HCT116 (cell line): ENCODE measurements at regions not wholly inside any gene's neighbourhood (a gene's known extent, or its start where the extent isn't known, plus 50 kb on each side); places are given as distances from the start of the nearest gene placed in this dataset.

Experiments used
- ATAC-seq: fragments of 200-7000 bp; cut with Tn5 transposase; 2 replicates; pipeline ENCODE4 v1.9.1; 2020; ENCODE audit warnings: mild to moderate bottlenecking, moderate library complexity
- BruUV-seq: library from RNA; stranded (reverse); fragments of 400-500 nt; replicated peaks from 2 replicates; lab custom pipeline; 2021; lab: Mats Ljungman, UMichigan
- CTCF ChIA-PET: fragments of 300-600 bp; sonication (Branson Sonifier 250); formaldehyde crosslinking; loops from one replicate; lab custom pipeline; 2021; ENCODE audit warnings: antibody characterized with exemption; lab: Charles Lee
- POLR2A ChIA-PET: fragments of 300-600, 350-600 bp; sonication (Branson Sonifier 250); formaldehyde crosslinking; loops from one replicate; lab custom pipeline; 2021; ENCODE audit warnings: antibody characterized with exemption; lab: Charles Lee
- RAD21 ChIA-PET, 2 experiments: fragments of 300-600 bp; sonication (Branson Sonifier 250); formaldehyde crosslinking; loops; one replicate each; lab custom pipeline; 2023; ENCODE audit warnings: low total read pairs in 2 of 2; ENCODE audit not compliant: uncharacterized antibody in 2 of 2, unreplicated experiment in 2 of 2, low non-redundant PET in 1 of 2; lab: Charles Lee
- DNase-seq: peaks from one replicate; pipeline ENCODE4 v3.0.0-alpha.2; 2010; ENCODE audit warnings: low read depth, low spot score
- H2AFZ ChIP-seq: fragments of 200-600 bp; shearing (Covaris generic), sonication (generic); 2 replicates; pipeline ENCODE4 v1.6.1; 2017; ENCODE audit warnings: low read depth, mixed run types, mixed read lengths, antibody characterized with exemption, low read length; ENCODE audit not compliant: poor library complexity, severe bottlenecking
- H3K27ac ChIP-seq: 2 replicates; pipeline ENCODE4 v1.5.1; 2012; ENCODE audit warnings: low read depth, low read length
- H3K27me3 ChIP-seq: fragments of 200-600 bp; sonication (generic); 2 replicates; pipeline ENCODE4 v1.6.1; 2016; ENCODE audit warnings: mixed run types, low read length, mixed read lengths; ENCODE audit not compliant: insufficient read depth
- H3K36me3 ChIP-seq, 2 experiments: fragments of 200-500 bp in 1 of 2; fragments of 200-600 bp in 1 of 2; sonication (Bioruptor generic) in 1 of 2; sonication (generic) in 1 of 2; 2 replicates each; pipeline versions ENCODE4 v1.5.1 to v1.6.1; 2014 to 2016; ENCODE audit warnings: low read length in 2 of 2, inconsistent platforms in 1 of 2, mixed read lengths in 1 of 2, mixed run types in 1 of 2; ENCODE audit not compliant: insufficient read depth in 2 of 2, control insufficient read depth in 1 of 2
- H3K4me1 ChIP-seq, 2 experiments: fragments of 200-600 bp in 1 of 2; sonication (generic) in 1 of 2; 2 replicates each; pipeline versions ENCODE4 v1.5.1 to v1.6.1; 2012 to 2017; ENCODE audit warnings: low read length in 2 of 2, inconsistent platforms in 1 of 2, mild to moderate bottlenecking in 1 of 2, mixed read lengths in 1 of 2, mixed run types in 1 of 2, moderate library complexity in 1 of 2; ENCODE audit not compliant: insufficient read depth in 2 of 2, control insufficient read depth in 1 of 2
- H3K4me2 ChIP-seq: fragments of 200-600 bp; sonication (generic); 2 replicates; pipeline ENCODE4 v1.6.1; 2017; ENCODE audit warnings: mixed run types, low read length, mixed read lengths
- H3K4me3 ChIP-seq, 2 experiments: fragments of 200-600 bp in 1 of 2; sonication (generic) in 1 of 2; replicated peaks in 1 of 2; 2 replicates each; pipeline ENCODE4 v1.5.1; 2011 to 2016; ENCODE audit warnings: low read length in 2 of 2, control low read depth in 1 of 2, low read depth in 1 of 2, mild to moderate bottlenecking in 1 of 2, mixed read lengths in 1 of 2, mixed run types in 1 of 2
- H3K79me2 ChIP-seq: fragments of 200-600 bp; sonication (generic); 2 replicates; pipeline ENCODE4 v1.6.1; 2017; ENCODE audit warnings: mild to moderate bottlenecking, mixed run types, low read length, moderate library complexity, mixed read lengths; ENCODE audit not compliant: insufficient read depth
- H3K9ac ChIP-seq: fragments of 200-600 bp; sonication (generic); 2 replicates; pipeline ENCODE4 v1.6.1; 2016; ENCODE audit warnings: low read length, mixed read lengths
- H3K9me2 ChIP-seq: fragments of 200-600 bp; sonication (generic), shearing (Covaris generic); 2 replicates; pipeline ENCODE4 v1.6.1; 2017; ENCODE audit warnings: mixed run types, mild to moderate bottlenecking, moderate library complexity; ENCODE audit not compliant: insufficient read depth
- H3K9me3 ChIP-seq, 2 experiments: fragments of 200-500 bp in 1 of 2; fragments of 200-600 bp in 1 of 2; sonication (Bioruptor generic) in 1 of 2; sonication (generic) in 1 of 2; 2 replicates each; pipeline ENCODE4 v1.6.1; 2014 to 2017; ENCODE audit warnings: low read length in 2 of 2, mixed read lengths in 2 of 2, inconsistent platforms in 1 of 2, low read depth in 1 of 2, mild to moderate bottlenecking in 1 of 2, mixed run types in 1 of 2, moderate library complexity in 1 of 2; ENCODE audit not compliant: control insufficient read depth in 1 of 2, insufficient read depth in 1 of 2
- H4K20me1 ChIP-seq: fragments of 200-600 bp; sonication (generic), shearing (Covaris generic); 2 replicates; pipeline ENCODE4 v1.6.1; 2017; ENCODE audit warnings: mixed run types, mild to moderate bottlenecking, moderate library complexity; ENCODE audit not compliant: insufficient read depth
- CBX3 ChIP-seq: IDR thresholded peaks from 2 replicates; pipeline ENCODE4 v1.6.1; 2012; ENCODE audit warnings: low read depth
- EGR1 ChIP-seq: IDR thresholded peaks from 2 replicates; pipeline ENCODE4 v1.6.1; 2012; ENCODE audit warnings: low read depth
- ELF1 ChIP-seq: IDR thresholded peaks from 2 replicates; pipeline ENCODE4 v1.6.1; 2012; ENCODE audit warnings: low read depth, borderline replicate concordance
- EZH2 ChIP-seq: fragments of 200-600 bp; sonication (generic); IDR thresholded peaks from 2 replicates; pipeline ENCODE4 v1.6.1; 2017; ENCODE audit warnings: antibody characterized with exemption, mixed run types
- EZH2phosphoT487 ChIP-seq: fragments of 200-600 bp; IDR thresholded peaks from 2 replicates; pipeline ENCODE4 v1.6.1; 2018; ENCODE audit warnings: antibody characterized with exemption, borderline replicate concordance
- JUND ChIP-seq: IDR thresholded peaks from 2 replicates; pipeline ENCODE4 v1.6.1; 2012
- POLR2A ChIP-seq: IDR thresholded peaks from 2 replicates; pipeline ENCODE4 v1.7.0; 2011; ENCODE audit warnings: borderline replicate concordance; ENCODE audit not compliant: insufficient read depth, insufficient read length; ENCODE audit errors: extremely low read depth
- POLR2AphosphoS5 ChIP-seq: IDR thresholded peaks from 2 replicates; pipeline ENCODE4 v1.6.1; 2011; ENCODE audit warnings: mild to moderate bottlenecking, low read depth, low read length, moderate library complexity
- RAD21 ChIP-seq: IDR thresholded peaks from 2 replicates; pipeline ENCODE4 v1.6.1; 2012; ENCODE audit warnings: low read depth, mild to moderate bottlenecking
- SIN3A ChIP-seq: IDR thresholded peaks from 2 replicates; pipeline ENCODE4 v1.6.1; 2012; ENCODE audit warnings: low read depth
- SP1 ChIP-seq: IDR thresholded peaks from 2 replicates; pipeline ENCODE4 v1.6.1; 2012; ENCODE audit warnings: low read depth
- SRF ChIP-seq: IDR thresholded peaks from 2 replicates; pipeline ENCODE4 v1.6.1; 2012; ENCODE audit warnings: low read depth
- TCF7L2 ChIP-seq: IDR thresholded peaks from 2 replicates; pipeline ENCODE4 v1.7.0; 2011; ENCODE audit warnings: borderline replicate concordance, inconsistent platforms; ENCODE audit not compliant: insufficient read depth, insufficient read length; ENCODE audit errors: extremely low read depth
- YY1 ChIP-seq: IDR thresholded peaks from 2 replicates; pipeline ENCODE4 v1.6.1; 2011; ENCODE audit warnings: low read length, low read depth, moderate library complexity, mild to moderate bottlenecking; ENCODE audit not compliant: insufficient replicate concordance; ENCODE audit errors: extremely low read depth
- ZFX ChIP-seq: fragments of 450-650 bp; IDR thresholded peaks from 2 replicates; pipeline ENCODE4 v1.6.1; 2017
- intact Hi-C: fragments of 100-400 bp; cut with micrococcal nuclease; formaldehyde crosslinking; loops from 2 replicates; pipeline ENCODE4 v1.10.0; 2022
- TF ChIP-seq, protein P1 (sequence below): IDR thresholded peaks from 2 replicates; pipeline ENCODE4 v1.6.1; 2011; ENCODE audit warnings: mild to moderate bottlenecking, low read length, moderate library complexity; ENCODE audit not compliant: insufficient replicate concordance; ENCODE audit errors: extremely low read depth
- TF ChIP-seq, protein P2 (sequence below), 3 experiments: fragments of 200-600 bp in 1 of 3; sonication (generic) in 1 of 3; IDR thresholded peaks in 2 of 3; conservative IDR thresholded peaks in 1 of 3; 2 replicates each; pipeline ENCODE4 v1.5.1; 2012 to 2017; ENCODE audit warnings: low read depth in 2 of 3, low read length in 2 of 3, antibody characterized with exemption in 1 of 3, borderline replicate concordance in 1 of 3, control low read depth in 1 of 3, mild to moderate bottlenecking in 1 of 3, mixed read lengths in 1 of 3, mixed run types in 1 of 3, moderate library complexity in 1 of 3; ENCODE audit not compliant: insufficient read depth in 1 of 3
- TF ChIP-seq, protein P3 (sequence below): IDR thresholded peaks from 2 replicates; pipeline ENCODE4 v1.6.1; 2012
- TF ChIP-seq, protein P4 (sequence below): IDR thresholded peaks from 2 replicates; pipeline ENCODE4 v1.6.1; 2012; ENCODE audit warnings: low read depth
- TF ChIP-seq, protein P5 (sequence below): IDR thresholded peaks from 2 replicates; pipeline ENCODE4 v1.6.1; 2012

DNA sequence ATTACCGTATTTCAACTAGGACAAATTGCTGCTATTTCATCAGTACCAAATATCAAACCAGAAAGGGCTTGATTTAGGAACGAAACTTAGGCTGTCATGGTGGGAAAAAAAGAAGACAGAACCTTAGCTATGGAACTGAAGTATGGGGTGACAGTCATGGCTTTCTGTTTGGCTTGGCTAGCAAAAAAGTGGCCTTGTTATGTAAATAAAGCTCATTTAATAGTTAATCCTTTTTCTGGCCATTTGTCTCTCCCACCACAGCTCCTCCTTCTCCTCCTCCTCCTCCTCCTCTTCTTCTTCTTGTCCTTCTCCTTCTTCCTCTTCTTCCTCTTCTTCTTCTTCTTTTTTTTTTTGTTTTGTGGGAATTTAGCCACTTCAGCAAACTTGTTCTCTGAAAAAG is 434.7 kb upstream of the NDST4 start:
- H3K4me3 ChIP-seq: no peak overlapping the region
- no peak overlapping the region for H3K4me2 ChIP-seq
- no peaks in the 10 kb centered on the region for H3K27me3 ChIP-seq
- no peak overlapping the region for H3K9ac ChIP-seq
- BruUV-seq: no TSS peak
- H4K20me1 ChIP-seq: no peaks in the 10 kb centered on the region
- no peaks in the 10 kb centered on the region for H3K79me2 ChIP-seq
- peaks cover 3% of the 10 kb centered on the region; the same call in 1 of the 2 replicates for H3K9me2 ChIP-seq
- CTCF ChIA-PET: no interaction called here
- TF ChIP-seq, protein P1, sequence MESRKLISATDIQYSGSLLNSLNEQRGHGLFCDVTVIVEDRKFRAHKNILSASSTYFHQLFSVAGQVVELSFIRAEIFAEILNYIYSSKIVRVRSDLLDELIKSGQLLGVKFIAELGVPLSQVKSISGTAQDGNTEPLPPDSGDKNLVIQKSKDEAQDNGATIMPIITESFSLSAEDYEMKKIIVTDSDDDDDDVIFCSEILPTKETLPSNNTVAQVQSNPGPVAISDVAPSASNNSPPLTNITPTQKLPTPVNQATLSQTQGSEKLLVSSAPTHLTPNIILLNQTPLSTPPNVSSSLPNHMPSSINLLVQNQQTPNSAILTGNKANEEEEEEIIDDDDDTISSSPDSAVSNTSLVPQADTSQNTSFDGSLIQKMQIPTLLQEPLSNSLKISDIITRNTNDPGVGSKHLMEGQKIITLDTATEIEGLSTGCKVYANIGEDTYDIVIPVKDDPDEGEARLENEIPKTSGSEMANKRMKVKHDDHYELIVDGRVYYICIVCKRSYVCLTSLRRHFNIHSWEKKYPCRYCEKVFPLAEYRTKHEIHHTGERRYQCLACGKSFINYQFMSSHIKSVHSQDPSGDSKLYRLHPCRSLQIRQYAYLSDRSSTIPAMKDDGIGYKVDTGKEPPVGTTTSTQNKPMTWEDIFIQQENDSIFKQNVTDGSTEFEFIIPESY: no peak
- TF ChIP-seq, protein P2, sequence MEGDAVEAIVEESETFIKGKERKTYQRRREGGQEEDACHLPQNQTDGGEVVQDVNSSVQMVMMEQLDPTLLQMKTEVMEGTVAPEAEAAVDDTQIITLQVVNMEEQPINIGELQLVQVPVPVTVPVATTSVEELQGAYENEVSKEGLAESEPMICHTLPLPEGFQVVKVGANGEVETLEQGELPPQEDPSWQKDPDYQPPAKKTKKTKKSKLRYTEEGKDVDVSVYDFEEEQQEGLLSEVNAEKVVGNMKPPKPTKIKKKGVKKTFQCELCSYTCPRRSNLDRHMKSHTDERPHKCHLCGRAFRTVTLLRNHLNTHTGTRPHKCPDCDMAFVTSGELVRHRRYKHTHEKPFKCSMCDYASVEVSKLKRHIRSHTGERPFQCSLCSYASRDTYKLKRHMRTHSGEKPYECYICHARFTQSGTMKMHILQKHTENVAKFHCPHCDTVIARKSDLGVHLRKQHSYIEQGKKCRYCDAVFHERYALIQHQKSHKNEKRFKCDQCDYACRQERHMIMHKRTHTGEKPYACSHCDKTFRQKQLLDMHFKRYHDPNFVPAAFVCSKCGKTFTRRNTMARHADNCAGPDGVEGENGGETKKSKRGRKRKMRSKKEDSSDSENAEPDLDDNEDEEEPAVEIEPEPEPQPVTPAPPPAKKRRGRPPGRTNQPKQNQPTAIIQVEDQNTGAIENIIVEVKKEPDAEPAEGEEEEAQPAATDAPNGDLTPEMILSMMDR (IDR thresholded peaks at IDR 0.05 in 2 of 3, conservative IDR thresholded peaks at IDR 0.05 in 1 of 3; ENCODE audit: borderline replicate concordance in 1 of 3, insufficient read depth in 1 of 3, low read depth in 2 of 3, low read length in 2 of 3): no peak
- TF ChIP-seq JUND (no peak), SP1 (no peak), ELF1 (no peak), ZFX (no peak), SIN3A (no peak), TCF7L2 (no peak), CBX3 (no peak), EZH2phosphoT487 (no peak), YY1 (no peak), POLR2A (no peak), EGR1 (no peak), POLR2AphosphoS5 (no peak), EZH2 (no peak), SRF (no peak), RAD21 (no peak)
- TF ChIP-seq, protein P3, sequence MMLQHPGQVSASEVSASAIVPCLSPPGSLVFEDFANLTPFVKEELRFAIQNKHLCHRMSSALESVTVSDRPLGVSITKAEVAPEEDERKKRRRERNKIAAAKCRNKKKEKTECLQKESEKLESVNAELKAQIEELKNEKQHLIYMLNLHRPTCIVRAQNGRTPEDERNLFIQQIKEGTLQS: no peak
- TF ChIP-seq, protein P4, sequence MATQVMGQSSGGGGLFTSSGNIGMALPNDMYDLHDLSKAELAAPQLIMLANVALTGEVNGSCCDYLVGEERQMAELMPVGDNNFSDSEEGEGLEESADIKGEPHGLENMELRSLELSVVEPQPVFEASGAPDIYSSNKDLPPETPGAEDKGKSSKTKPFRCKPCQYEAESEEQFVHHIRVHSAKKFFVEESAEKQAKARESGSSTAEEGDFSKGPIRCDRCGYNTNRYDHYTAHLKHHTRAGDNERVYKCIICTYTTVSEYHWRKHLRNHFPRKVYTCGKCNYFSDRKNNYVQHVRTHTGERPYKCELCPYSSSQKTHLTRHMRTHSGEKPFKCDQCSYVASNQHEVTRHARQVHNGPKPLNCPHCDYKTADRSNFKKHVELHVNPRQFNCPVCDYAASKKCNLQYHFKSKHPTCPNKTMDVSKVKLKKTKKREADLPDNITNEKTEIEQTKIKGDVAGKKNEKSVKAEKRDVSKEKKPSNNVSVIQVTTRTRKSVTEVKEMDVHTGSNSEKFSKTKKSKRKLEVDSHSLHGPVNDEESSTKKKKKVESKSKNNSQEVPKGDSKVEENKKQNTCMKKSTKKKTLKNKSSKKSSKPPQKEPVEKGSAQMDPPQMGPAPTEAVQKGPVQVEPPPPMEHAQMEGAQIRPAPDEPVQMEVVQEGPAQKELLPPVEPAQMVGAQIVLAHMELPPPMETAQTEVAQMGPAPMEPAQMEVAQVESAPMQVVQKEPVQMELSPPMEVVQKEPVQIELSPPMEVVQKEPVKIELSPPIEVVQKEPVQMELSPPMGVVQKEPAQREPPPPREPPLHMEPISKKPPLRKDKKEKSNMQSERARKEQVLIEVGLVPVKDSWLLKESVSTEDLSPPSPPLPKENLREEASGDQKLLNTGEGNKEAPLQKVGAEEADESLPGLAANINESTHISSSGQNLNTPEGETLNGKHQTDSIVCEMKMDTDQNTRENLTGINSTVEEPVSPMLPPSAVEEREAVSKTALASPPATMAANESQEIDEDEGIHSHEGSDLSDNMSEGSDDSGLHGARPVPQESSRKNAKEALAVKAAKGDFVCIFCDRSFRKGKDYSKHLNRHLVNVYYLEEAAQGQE: no peak
- TF ChIP-seq, protein P5, sequence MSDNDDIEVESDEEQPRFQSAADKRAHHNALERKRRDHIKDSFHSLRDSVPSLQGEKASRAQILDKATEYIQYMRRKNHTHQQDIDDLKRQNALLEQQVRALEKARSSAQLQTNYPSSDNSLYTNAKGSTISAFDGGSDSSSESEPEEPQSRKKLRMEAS: no peak
- TF ChIP-seq, all 23 proteins: peak for 0
- H2AFZ ChIP-seq: peak overlapping the region; percentile 56
- ChIA-PET POLR2A (no interaction called here), RAD21 (interaction anchor here in 1 of 2 experiments (0.7 kb wide), 1 partner anchor 1335 kb away, joined by 3 read pairs; no protein-coding TSS in a partner anchor)
- DNase-seq (no peak), ATAC-seq (no peak)
- no peaks in the 10 kb centered on the region for H3K4me1 ChIP-seq
- no peaks in the 10 kb centered on the region for H3K9me3 ChIP-seq
- no peak overlapping the region for H3K27ac ChIP-seq
- H3K36me3 ChIP-seq: no peaks in the 10 kb centered on the region
- intact Hi-C loops: no loop called here
